HG03159 (cell line): ENCODE measurements at regions not wholly inside any gene's neighbourhood (a gene's known extent, or its start where the extent isn't known, plus 50 kb on each side); places are given as distances from the start of the nearest gene placed in this dataset.

Experiments used
- ATAC-seq: cut with Tn5 transposase; IDR thresholded peaks from one replicate; pipeline ENCODE4 v1.9.1; 2021; ENCODE audit warnings: mild to moderate bottlenecking, moderate library complexity; ENCODE audit not compliant: unreplicated experiment

DNA sequence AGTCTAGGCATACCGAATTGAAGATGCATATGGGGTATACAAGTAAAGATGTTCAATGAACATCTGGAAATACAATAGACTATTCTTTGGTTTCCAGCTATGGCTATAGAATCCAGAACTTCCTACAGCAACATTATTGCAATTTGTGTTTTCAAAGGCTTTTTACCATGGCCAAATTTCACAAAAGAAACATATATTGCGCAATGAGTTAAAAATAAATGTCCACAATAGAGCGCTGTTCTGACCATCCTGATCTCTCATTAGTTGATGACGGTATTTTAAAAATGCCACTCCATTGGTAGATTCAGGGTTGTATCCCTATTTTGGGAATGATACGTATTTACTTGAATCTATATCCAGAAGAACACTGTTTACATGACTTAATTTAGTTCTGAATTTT is 139.2 kb downstream of the LINC00632 start:
- no peak for ATAC-seq

DNA sequence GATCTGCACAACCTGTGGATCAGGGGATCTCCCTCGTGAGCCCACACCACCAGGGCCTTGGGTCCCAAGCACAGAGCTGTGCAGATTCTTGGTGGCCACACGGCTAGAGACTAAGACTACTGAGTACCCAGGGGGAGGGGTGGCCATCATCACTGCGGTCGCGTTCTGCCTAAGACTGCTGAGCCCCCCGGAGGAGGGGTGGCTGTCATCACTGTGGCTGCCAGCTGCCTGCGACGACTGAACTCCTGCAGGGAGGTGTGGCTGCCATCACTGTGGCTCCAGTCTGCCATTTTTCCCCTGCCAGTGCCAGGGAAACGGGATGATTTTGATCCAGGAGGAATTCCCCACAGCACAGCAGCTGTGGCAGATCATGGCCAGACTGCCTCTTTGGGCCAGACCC is 141.7 kb upstream of the SPANXB1 start:
- no peak for ATAC-seq

DNA sequence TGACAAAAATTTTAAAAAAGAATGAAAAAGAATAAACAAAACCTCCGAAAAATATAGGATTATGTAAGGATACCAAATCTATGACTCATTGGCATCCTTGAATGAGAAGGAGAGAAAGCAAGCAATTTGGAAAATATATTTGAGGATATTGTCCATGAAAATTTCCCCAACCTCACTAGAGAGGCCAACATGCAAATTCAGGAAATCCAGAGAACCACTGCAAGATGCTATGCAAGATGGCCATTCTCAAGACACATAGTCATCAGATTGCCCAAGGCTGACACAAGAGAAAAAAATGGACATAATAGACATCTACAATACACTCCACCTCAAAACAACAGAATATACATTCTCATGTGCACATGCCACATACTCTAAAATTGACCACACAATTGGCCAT is 135.9 kb upstream of the SPANXB1 start:
- ATAC-seq: no peak

DNA sequence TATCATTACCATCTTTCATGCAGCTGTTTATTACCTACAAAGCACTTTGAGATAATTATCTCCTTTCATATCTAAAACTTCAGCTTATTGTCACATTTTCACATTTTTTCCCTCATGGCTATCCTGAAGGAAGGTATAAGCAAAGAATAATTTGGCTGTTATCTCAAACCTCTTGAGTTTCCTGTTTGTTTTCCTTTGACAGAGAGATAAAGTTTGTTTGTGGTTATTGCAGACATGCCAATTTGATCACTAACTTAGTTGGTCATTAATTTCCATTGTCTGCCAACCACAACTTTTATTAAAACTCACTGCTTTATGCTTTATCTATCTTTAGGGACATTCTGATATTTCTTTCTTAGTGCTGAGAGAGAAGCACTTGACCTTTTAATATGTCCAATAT is 89.8 kb upstream of the SPANXB1 start:
- ATAC-seq: no peak

DNA sequence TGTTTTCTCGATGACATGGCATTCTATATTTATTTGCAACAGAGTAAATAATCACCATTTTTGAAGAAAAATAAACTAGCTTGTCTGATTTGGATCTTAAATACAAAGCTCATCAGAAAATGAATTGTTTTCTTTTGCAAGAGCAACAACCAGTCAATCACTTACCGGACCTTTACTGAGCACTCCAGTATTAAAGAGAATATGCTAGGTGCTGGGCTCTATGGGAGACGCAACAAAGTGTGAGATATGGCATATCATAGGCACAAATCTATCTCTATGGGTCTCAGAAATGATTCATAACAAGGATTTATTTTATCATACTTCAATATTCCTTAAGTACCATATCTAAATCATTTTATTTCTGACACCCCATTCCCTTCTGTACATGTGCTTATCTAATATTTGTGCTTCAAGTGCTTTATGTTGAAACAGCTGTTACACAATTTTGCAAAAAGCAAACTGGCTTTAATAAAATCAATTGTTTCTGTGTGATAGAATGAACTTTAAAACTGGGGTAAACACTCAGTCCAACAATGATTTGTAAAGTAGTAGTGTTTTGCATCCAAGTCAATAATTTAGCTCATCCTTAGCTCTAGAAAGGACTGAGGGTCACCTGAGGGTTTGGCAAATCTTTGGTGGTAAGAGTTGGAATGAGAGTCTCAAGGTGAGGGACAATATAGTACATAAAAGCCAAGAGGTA is 88.4 kb upstream of the SPANXB1 start:
- no peak for ATAC-seq

DNA sequence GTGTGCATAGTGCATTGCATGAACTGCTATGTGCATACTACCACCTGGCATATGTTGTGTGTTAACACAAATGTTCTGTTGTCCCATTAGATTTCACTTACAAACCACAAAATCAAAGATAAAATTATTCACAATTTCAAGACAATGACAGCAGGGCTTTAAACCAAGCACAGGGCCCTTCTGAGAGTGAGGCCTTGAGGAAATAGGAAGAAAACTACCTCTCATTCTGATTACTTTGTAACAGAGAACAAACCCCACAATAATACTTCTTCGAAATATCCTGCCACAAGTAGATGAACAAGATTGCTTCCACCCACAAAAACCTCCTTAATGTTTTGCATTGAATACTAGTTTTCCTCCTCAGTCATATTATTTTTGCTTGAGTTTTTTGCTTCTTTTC is 85.5 kb upstream of the SPANXB1 start:
- ATAC-seq: no peak

DNA sequence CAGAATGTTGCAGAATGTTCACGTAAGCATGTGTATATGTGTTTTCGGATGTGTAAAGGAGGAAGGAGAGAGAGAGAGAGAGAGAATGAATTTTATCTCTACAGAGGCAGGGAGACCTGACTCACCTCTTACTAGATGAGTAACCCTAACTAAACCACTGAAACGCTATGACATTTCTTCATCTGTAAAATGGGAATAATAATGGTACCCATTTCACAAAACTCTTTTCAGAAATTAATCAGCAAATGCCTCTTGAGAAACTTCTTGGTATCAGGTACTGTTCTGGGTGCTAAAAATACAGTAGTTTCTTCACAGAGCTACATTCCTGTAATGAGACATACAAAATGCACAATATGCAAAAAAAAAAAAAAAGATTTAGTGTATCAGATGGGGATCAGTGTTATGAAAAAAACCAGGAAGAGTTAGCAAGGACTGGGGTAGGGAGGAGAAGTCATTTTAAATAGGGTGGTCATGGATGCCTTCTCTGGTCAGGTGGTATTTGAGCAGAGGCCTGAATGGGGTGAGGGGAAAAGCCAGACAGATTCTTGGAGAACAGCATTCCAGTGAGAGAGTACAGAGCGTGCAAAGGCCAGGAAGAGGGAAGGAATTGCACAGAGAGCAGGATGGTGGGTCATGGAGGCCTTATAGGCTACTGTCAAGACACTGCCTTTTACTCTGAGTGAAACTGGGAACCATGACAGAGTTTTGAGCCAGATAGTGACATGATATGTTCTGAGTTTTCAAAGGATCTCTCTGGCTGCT is 84.9 kb upstream of the SPANXB1 start:
- no peak for ATAC-seq

DNA sequence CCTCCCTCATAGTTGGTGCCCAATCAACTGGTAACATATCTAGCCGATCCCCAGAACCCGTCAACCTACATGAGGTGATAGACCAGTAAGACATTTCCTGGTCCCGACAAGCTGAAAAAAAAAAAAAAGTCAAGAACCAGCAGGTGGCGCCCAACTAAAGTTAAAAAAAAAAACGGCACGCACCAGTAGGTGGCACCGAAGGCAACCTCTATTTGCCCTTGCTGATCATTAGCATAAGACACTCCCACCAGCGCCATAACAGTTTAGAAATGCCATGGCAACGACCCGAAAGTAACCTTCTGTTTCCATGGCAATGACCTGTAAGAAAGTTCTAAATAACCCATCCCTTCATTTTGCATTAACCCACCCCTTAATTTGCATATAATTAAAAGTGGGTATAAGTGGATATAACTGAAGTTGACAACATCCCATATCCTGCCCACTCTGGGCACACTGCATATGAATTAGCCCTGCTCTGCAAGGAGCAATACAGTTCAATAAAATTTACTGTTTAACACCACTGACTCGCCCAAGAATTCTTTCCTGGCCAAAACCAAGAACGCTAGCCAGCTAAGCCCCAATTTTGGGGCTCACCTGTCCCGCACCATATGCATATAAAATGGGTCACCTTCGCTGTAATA is 83.9 kb upstream of the SPANXB1 start:
- ATAC-seq: peak; percentile 96

DNA sequence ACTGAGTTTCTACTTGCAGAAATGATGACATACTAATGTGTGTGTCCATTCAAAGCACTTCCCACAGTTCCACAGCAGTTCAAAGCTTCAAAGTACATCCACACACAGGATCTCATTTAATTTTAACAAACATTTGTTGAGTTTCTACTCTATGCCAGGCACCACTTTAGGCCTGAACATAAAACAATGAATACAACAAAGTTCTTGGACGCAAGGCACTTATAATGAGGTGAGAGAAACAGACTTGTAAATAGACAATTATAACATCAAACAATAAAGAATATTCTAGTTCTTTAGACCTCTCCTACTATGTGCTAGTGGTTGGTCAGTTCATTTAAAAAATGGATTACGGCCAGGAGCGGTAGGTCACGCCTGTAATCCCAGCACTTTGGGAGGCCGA is 82.0 kb upstream of the SPANXB1 start:
- ATAC-seq: no peak

DNA sequence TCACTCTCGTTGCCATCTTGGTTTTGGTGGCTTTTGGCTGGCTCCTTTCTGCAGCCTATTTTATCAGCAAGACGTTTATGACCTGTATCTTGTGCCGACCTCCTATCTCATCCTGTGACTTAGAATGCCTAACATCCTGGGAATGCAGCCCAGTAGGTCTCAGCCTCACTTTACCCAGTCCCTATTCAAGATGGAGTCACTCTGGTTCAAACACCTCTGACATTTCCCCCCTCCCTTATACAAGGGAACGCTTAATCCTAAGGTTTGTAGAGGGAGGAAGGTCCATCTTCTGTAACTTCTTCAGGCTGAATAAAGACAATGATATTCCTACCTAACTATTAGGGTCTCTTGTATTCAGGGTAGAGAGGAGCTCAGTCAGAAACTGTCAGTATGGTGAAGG is 79.3 kb upstream of the SPANXB1 start:
- ATAC-seq: no peak

DNA sequence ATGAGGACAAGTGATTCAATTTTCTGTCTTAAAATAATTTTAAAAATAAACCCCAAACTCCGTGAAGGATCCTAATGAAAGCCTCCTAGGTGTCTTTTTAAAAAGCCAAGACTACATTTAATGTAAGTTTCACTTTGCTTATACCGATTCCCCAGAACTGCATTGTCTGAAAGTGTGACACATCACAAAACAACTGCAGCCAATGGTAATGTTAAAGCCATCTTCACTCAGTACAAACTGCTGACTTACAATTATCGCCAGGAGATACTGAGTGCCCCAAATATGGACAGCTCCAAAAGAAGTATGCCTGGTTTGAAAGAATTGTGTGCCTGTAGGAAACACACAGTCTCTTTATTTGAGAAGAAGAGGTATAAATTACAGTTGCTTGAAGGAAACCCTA is 73.7 kb upstream of the SPANXB1 start:
- no peak for ATAC-seq

DNA sequence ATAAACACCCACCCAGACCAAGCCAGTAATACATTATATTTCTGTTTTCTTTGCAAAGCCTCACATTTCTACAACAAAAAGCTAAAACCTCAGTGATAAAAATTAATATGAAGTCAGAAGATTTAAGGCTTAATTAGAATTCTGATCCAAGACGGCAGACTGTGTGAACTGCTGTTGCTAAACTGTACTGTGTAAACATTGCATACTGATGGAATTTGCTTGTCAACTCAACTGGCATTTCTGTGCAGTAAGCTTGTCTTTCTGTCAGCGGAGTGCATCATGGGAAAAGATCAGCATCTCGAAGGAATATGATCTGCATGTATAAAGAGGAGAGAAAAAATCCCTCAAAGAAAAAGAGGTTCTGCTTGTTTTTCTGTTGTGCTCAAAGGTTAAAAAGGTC is 69.4 kb upstream of the SPANXB1 start:
- ATAC-seq: no peak

DNA sequence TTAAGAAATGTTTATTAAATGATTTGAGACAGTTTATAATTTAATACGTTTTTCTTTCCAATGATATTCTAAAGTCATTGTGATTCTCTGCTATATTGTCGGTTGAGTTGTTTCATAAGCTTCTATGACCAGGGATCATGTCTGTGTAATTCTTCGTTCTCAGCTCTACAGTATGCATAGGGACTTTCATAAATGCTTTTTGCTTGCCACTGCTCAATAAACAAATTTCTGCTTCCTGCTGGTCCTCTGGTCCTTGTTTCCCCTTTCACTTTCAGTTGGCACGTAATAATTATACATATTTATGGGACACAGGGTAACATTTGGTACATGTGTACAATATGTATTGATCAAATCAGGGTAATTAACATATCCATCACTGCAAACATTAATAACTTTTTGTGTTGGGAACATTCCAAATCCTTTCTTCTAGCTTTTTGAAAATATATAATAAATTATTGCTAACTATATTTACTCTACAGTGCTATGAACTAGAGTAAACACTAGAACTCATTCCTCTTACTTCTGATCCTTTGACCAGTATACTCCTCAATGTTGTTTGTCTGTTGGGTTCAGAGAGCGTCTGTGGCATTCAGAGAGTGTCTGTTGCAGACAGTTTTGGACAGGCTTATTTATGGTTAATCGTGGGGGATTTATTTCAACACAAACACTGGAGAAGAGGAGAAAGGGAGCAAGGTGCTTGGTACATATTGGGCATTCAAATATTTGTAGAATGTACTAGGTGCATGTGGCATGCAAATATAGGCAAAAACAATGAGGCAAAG is 68.3 kb upstream of the SPANXB1 start:
- no peak for ATAC-seq

DNA sequence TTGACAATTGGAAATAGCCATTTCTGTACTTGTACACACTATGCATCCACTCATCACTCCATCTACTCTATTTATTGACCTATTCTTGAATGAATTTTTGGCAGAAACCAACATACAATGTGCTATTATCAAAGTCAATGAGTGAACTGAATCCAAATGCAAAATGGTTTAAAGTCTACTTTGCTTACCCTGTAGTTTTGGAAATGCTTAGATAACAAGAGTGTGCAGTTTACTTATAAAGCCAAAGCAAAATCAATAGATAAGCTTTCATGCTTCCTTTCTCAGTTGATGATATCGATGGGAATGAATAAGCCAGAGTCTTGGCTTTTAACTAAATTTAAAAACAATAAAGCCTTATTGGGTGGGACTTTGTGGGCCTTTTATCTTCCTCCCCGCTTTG is 58.9 kb upstream of the SPANXB1 start:
- no peak for ATAC-seq

DNA sequence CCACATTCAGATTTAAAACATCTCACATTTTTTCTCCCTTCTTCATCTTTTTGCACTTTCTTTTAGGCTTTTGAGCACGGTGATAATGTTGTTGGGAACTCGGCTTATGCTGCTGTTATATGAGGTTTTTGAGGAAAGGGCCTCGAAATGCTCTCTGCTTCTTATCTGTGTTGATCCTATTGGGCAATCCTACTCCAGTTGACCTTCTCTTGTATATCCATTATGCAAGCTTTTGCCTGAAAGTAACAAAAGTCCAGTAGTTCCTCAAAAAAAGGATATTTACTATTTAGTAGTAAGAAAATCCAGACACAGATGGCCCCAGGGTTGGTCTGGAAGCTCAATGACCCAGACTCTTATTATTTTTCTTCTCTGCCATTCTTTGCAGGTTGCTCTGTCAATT is 57.7 kb upstream of the SPANXB1 start:
- no peak for ATAC-seq

DNA sequence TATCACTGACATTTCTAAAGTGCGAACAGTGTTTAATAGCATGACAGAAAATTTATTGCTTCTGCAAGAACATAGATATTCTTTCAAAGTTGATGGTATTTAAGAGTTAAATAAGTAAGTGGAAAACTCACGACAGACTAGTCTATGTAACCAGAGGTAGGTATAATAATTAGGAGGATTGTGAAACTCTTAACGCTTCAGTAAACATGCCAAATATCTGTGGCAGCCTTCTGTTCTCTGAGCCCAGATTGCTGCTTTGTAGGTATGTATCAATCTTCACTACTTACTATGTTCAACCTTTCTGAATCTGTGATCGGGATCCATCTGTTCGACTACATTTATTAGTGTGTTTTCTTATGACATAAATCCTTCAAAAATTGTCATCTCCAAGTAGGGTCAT is 53.6 kb upstream of the SPANXB1 start:
- no peak for ATAC-seq

DNA sequence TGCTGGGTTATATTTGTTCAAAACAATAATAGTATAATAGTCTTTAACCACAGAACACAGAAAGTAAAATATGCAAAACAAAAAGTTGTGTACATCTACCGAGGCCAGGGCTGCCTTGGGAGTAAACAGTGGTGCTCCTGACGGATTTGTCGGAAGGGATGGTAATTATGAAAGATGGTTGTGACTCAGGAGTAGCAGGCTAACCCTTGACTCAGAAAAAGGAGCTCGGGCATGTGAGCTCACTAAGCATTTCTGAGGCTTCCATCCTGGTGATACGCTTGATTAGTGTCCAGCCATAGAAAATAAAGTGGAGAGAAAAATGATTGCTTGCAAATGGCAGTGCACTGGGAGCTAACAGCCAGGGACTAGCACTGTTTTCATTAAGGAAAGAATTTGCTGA is 53.2 kb upstream of the SPANXB1 start:
- no peak for ATAC-seq
